Ishikawa (cell line): ENCODE measurements at regions not wholly inside any gene's neighbourhood (a gene's known extent, or its start where the extent isn't known, plus 50 kb on each side); places are given as distances from the start of the nearest gene placed in this dataset.

ENCODE experiments used
- CEBPB ChIP-seq: IDR thresholded peaks from 2 replicates; pipeline ENCODE4 v1.6.1; 2012
- CREB1 ChIP-seq: IDR thresholded peaks from 2 replicates; pipeline ENCODE4 v1.6.1; 2012; ENCODE audit warnings: low read depth
- EGR1 ChIP-seq: IDR thresholded peaks from 2 replicates; pipeline ENCODE4 v1.6.1; 2012
- EP300 ChIP-seq: IDR thresholded peaks from 2 replicates; pipeline ENCODE4 v1.6.1; 2012; ENCODE audit warnings: borderline replicate concordance
- FOXM1 ChIP-seq: IDR thresholded peaks from 2 replicates; pipeline ENCODE4 v1.6.1; 2012; ENCODE audit warnings: low read depth, borderline replicate concordance
- NFIC ChIP-seq: IDR thresholded peaks from 2 replicates; pipeline ENCODE4 v1.6.1; 2012
- RAD21 ChIP-seq: IDR thresholded peaks from 2 replicates; pipeline ENCODE4 v1.6.1; 2012; ENCODE audit warnings: low read depth
- TAF1 ChIP-seq: IDR thresholded peaks from 2 replicates; pipeline ENCODE4 v1.6.1; 2012; ENCODE audit warnings: low read depth, mild to moderate bottlenecking
- TCF12 ChIP-seq: IDR thresholded peaks from 2 replicates; pipeline ENCODE4 v1.6.1; 2012; ENCODE audit warnings: low read depth
- TEAD4 ChIP-seq: IDR thresholded peaks from 2 replicates; pipeline ENCODE4 v1.6.1; 2012
- YY1 ChIP-seq: IDR thresholded peaks from 2 replicates; pipeline ENCODE4 v1.6.1; 2012; ENCODE audit warnings: low read depth
- ZBTB7A ChIP-seq: IDR thresholded peaks from 2 replicates; pipeline ENCODE4 v1.6.1; 2012; ENCODE audit warnings: low read depth
- TF ChIP-seq, protein P1 (sequence below): IDR thresholded peaks from 2 replicates; pipeline ENCODE4 v1.6.1; 2012
- TF ChIP-seq, protein P2 (sequence below): IDR thresholded peaks from 2 replicates; pipeline ENCODE4 v1.6.1; 2012
- TF ChIP-seq, protein P3 (sequence below): IDR thresholded peaks from 2 replicates; pipeline ENCODE4 v1.6.1; 2012; ENCODE audit warnings: low read depth, mild to moderate bottlenecking

DNA sequence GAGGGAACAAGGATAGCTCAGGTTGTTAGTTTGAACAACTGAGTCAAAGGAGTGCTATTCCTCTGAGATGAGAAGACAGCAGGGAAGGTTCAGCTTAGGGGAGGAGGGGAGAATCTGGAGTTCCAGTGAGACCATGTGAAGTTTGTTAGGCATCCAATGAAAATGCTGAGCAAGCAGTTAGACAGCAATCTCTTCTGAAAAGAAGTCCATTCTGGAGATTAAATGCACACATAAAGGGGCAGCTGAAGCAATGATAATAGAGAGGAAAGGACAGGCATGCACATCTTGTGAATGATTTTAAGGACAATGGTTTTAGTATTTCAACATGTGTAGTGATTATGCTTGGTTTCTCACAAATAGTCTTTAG lies 89.7 kb upstream of the GHITM start:
- TF ChIP-seq EGR1: no peak
- no peak for TF ChIP-seq FOXM1
- TF ChIP-seq, protein P1, sequence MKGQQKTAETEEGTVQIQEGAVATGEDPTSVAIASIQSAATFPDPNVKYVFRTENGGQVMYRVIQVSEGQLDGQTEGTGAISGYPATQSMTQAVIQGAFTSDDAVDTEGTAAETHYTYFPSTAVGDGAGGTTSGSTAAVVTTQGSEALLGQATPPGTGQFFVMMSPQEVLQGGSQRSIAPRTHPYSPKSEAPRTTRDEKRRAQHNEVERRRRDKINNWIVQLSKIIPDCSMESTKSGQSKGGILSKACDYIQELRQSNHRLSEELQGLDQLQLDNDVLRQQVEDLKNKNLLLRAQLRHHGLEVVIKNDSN: no peak
- TF ChIP-seq TCF12: no peak
- TF ChIP-seq CEBPB: no peak
- TF ChIP-seq TEAD4: no peak
- TF ChIP-seq, protein P2, sequence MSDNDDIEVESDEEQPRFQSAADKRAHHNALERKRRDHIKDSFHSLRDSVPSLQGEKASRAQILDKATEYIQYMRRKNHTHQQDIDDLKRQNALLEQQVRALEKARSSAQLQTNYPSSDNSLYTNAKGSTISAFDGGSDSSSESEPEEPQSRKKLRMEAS: no peak
- no peak for TF ChIP-seq EP300
- no peak for TF ChIP-seq ZBTB7A
- TF ChIP-seq RAD21: no peak
- TF ChIP-seq TAF1: no peak
- TF ChIP-seq, protein P3, sequence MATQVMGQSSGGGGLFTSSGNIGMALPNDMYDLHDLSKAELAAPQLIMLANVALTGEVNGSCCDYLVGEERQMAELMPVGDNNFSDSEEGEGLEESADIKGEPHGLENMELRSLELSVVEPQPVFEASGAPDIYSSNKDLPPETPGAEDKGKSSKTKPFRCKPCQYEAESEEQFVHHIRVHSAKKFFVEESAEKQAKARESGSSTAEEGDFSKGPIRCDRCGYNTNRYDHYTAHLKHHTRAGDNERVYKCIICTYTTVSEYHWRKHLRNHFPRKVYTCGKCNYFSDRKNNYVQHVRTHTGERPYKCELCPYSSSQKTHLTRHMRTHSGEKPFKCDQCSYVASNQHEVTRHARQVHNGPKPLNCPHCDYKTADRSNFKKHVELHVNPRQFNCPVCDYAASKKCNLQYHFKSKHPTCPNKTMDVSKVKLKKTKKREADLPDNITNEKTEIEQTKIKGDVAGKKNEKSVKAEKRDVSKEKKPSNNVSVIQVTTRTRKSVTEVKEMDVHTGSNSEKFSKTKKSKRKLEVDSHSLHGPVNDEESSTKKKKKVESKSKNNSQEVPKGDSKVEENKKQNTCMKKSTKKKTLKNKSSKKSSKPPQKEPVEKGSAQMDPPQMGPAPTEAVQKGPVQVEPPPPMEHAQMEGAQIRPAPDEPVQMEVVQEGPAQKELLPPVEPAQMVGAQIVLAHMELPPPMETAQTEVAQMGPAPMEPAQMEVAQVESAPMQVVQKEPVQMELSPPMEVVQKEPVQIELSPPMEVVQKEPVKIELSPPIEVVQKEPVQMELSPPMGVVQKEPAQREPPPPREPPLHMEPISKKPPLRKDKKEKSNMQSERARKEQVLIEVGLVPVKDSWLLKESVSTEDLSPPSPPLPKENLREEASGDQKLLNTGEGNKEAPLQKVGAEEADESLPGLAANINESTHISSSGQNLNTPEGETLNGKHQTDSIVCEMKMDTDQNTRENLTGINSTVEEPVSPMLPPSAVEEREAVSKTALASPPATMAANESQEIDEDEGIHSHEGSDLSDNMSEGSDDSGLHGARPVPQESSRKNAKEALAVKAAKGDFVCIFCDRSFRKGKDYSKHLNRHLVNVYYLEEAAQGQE: no peak

DNA sequence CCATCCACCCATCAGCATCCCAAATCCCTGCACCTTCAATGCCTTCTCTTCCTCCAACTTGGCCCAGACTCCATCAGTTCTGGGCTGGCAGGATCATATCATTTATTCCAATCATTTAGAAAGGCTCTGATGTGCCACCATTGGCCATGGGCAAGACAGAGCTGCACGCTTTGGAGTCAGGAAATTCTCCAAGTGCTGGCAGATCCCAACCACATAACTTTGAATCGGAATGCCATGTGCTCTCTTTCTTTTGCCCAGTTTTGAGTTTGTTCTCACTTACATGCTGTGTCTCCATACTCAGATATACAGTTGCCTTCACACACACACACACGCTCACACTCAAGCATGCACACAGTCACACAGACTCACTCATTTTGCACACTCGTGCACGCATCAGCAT lies 85.7 kb upstream of the GHITM start:
- TF ChIP-seq TCF12: no peak
- no peak for TF ChIP-seq ZBTB7A
- TF ChIP-seq FOXM1: no peak
- TF ChIP-seq, protein P3: no peak
- TF ChIP-seq NFIC: no peak
- no peak for TF ChIP-seq EGR1
- TF ChIP-seq, protein P1: no peak
- TF ChIP-seq TAF1: no peak
- TF ChIP-seq, protein P2: no peak
- no peak for TF ChIP-seq EP300
- TF ChIP-seq TEAD4: no peak

DNA sequence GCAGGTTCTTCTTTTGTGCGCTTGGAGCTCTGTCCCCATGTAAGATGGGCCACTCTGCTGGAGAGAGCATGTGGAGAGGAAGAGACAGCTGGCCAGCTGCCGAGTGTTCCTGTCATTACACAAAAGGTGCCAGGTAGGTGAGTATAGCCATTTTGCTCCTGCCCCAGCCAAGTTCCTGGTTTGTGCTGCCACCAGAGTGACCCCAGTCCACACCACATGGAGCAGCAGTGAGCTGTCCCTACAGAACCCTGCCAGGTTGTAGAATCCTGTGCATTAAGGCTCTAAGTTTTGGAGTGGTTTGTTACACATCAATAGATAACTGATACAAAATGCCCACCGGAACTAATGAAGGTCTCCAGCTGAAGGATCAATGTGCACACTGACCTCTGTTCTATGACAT lies 84.6 kb upstream of the GHITM start:
- no peak for TF ChIP-seq TCF12
- no peak for TF ChIP-seq TEAD4
- no peak for TF ChIP-seq RAD21
- TF ChIP-seq EP300: no peak
- TF ChIP-seq CREB1: no peak
- TF ChIP-seq EGR1: no peak
- TF ChIP-seq, protein P1: no peak
- TF ChIP-seq TAF1: no peak
- TF ChIP-seq FOXM1: no peak
- no peak for TF ChIP-seq CEBPB
- no peak for TF ChIP-seq YY1
- TF ChIP-seq ZBTB7A: no peak
- TF ChIP-seq, protein P2: no peak
- TF ChIP-seq, protein P3: no peak
- no peak for TF ChIP-seq NFIC

DNA sequence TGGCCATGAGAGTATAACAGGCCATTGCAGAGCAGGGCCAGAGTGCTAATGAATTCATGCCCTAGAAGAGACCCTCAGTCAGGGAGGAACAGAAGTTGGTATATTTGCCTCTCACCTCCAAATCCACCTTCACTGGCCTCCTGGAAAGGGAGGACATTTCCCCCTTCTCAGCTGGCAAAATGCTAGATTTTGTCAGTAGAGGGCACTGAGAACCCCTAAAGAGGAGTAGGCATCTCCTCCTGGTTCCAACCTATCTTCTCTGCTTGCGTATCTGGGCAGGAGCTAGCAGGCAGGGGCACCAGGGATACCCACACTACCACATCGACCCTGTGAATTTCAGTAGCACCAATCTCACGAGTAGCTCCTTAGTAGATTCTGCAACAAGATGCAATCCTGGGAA lies 79.8 kb upstream of the GHITM start:
- TF ChIP-seq, protein P2: no peak
- no peak for TF ChIP-seq CREB1
- no peak for TF ChIP-seq FOXM1
- TF ChIP-seq EGR1: no peak
- TF ChIP-seq RAD21: no peak
